ENCODE measurements at regions not wholly inside any gene's neighbourhood (a gene's known extent, or its start where the extent isn't known, plus 50 kb on each side); places are given as distances from the start of the nearest gene placed in this dataset.

GRCh38 chr18:24840051-24840450 lies 379.6 kb downstream of the HRH4 start:
- no peak for DNase-seq

- DNase-seq, result no peak
Observed at GRCh38 chr18:24840640-24841039, 380.2 kb downstream of the HRH4 start.

DNA sequence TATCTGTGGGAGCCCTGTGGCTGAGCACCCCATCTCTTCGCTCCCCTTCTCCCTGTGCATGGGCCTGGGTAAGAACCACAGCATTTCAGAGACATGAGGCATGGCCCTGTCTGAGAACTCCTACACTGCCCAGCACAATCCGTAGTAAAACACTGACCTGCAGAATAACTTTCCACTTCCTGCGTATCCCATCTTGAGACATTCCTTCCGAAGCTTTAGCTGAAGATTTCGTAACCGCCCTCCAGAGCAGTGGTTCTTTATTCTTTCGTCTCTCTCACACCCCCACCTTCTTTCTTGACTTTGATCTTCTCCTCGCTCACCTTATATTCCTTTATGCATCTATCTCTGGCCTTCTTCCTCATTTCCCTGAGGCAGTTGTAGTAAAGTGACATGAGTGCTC lies 381.1 kb downstream of the HRH4 start:
- no peak for DNase-seq

DNA sequence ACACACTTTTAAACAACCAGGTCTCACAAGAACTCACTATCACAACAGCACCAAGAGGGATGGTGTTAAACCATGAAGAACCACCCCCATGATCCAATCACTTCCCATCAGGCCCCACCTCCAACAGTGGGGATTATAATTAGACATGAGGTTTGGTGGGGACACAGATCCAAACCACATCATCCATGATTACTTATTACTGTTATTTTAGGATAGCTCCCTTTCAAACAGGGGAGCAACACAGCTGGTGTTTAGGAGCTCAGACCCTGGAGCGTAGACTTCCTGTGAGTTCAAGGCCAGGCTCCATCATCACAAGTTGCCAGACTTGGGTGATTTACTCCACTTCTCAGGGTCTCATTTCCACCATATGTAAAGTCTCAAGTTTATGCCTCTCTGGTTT lies 382.7 kb downstream of the HRH4 start:
- no peak for DNase-seq

GRCh38 chr18:24846138-24846537 lies 385.7 kb downstream of the HRH4 start:
- no peak for DNase-seq

- DNase-seq, result no peak
Observed at GRCh38 chr18:24850532-24850931, 390.1 kb downstream of the HRH4 start.

DNA sequence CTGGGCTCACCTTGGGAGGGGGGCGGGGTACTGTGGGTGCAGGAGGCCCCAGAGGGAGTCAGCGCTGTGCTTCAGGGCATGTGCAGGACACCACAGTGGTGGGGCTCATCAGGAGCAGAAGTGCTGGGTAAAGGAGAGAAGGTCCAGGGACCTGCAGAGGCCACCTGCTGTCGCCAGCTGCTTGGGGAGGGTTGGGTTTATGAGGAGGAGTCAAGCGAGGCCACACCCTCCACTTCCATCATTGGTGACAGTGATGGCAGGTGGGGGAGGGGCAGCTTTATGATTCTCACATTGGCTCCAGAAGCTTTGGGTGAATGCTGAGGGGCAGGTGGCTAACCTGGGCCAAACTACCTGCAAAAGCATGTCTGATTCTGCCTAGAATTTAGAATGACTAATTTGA lies 392.6 kb downstream of the HRH4 start:
- no peak for DNase-seq

DNA sequence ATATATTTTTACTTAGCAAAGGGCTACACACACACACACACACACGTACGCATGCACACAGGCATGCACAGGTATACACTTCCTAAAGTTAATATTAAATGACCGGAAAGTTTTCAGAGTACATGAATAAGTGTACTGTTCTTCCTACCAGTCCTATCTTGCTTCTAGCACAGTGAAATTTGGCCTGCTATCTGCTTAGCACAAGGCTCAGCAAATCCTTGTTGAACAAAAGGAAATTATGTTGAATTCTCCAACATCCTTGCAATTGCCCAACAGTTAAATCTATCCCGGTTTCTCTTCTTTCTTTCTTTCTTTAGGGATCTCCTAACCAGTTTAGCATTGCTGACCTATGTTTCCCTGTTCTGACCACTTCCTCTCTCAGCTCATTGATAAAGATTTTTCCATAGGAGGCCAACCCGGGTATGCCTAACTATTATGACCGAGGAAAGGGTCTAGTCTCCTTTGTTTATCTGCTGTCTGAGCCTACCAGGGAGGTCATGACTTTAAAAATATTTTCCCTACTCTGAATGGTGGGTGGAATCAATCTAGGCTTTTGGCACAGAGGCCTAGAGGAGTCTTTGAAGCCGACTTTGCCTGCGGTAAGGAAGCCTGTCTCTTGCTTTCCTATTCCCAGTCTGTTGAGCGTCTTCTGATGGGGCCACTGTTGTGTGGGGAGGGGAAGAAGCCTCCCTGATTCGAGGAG lies 400.7 kb downstream of the HRH4 start:
- no peak for DNase-seq

DNA sequence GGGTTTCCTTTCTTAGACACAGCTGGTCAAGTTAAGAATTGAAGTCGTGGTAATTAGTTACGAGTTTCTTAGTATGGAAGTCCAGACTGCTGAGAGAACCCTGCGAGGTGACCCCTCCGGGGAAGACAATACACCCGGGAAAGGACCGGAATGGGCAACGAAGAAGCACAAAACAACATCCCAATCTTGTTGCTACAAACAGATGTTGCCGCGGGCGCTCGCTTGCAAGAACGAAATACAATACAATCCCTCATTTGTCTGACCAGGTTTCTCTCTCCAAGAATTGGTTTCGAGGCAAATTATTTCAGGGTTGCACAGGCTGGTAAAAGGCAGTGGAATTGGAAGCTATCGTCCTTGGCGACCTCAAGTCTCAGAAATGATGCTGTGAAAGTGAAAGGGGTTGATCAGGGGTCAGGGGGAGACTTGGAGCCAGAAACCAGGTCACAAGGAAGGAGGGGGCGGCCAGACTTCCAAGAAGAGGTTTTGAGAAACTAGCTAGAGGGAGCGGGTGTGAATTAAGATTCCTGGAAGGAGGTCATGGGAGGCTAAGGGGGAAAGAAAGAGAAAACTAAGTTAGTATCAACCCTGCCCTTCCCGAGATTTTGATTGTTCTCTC lies 401.9 kb downstream of the HRH4 start:
- DNase-seq, result no peak

- DNase-seq, result no peak
Observed at GRCh38 chr18:24868311-24868710, 407.9 kb downstream of the HRH4 start.

DNA sequence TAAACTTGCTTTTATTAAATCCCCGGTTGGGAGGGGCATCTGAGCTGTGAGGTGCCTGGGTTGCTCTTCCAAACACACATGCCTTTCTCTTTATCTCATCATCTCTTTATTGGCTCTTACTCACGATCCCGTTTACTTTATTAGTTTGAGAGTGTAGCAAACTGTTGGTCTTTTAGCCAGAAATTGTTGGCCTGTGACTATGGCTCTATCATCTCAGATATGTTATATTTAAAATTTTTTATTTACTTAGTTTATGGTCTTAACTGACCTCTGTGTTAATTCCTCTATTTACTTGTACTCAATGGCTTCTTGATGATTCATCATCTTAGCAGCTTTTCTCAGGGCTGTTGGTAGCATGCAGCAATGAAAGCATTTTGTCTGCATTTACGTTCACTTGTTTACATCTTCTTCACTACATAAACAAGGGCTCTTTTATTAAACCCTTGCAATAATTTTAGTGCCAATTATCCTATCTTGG lies 408.4 kb downstream of the HRH4 start:
- no peak for DNase-seq

GRCh38 chr18:24869285-24869684 lies 408.8 kb downstream of the HRH4 start:
- DNase-seq, result no peak

DNA sequence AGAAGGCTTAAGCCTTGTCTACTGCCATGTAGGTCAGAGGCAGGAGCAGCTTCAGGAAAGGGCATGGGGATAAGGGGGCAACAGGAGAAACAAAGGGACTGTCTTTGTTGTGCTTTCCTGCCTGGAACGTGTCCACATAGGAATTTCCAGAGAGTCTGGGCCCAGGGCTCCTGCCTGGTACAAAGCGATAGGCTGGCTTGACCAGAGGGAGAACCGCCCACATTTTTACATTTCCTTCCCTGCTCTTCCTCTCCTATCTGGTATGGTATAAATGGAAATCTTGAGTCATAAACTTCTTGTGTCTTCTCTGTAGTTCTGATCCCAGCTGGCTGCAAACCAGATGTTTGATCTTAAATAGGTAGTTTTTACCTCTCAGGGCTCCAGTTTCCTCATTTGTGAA lies 414.8 kb downstream of the HRH4 start:
- DNase-seq, result no peak

DNA sequence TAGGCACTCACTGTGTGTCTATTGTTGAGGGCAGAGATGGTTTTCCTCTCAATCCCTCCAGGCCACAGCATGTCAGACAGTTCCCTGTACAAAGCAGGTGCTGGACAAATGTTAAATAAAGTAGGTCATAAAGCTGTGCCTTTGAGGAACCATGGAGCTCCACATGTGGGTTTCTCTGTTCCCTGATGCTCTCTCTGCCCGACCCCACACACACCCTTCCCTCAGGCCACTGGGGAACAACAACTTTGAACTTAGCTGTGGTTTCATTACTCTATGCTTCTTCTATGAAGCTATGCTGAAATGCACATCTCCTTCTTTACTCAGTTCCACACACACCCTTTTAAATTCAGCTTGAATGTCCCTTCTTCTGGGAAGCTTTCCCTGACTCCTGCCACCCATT lies 415.3 kb downstream of the HRH4 start:
- no peak for DNase-seq

DNA sequence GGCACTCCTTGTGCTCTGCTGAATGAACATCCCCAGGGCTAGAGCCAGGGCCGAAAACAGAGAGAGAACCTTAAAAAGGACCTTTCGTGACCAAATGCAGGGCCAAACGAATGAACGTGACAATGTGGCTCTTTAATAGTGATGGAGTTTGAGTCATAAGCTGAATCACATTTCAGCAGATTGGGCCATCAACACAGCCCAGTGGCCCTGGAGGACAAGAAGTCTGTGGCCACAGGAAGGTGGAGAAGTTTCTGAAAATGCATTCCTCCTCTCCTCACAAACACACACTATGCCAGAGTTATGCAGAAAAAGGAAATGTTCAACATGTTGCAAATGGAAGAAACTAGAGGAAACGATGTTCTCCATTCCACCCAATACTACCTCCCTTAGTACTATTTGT lies 415.8 kb downstream of the HRH4 start:
- DNase-seq, result no peak

DNA sequence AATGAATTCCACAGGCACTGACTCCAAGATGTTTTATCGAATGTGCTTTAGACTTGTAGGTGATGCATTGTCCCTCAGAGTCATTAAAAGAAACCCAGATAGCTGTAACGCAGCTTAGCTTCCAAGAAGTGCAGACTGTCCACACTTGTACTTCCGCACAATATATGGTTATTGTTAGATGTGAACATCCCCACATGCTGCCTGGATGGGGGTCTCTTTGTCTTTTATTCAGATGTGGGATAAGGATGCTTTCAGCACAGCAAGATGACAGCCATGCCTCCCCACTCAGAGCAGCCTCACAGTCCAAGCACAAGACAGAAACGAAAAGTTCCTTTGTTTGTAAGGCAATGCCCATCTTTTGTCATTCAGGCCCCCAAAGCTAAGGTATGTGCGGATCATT lies 416.6 kb downstream of the HRH4 start:
- DNase-seq, result no peak

- no peak for DNase-seq
Observed at GRCh38 chr18:24877546-24877945, 417.1 kb downstream of the HRH4 start.

DNA sequence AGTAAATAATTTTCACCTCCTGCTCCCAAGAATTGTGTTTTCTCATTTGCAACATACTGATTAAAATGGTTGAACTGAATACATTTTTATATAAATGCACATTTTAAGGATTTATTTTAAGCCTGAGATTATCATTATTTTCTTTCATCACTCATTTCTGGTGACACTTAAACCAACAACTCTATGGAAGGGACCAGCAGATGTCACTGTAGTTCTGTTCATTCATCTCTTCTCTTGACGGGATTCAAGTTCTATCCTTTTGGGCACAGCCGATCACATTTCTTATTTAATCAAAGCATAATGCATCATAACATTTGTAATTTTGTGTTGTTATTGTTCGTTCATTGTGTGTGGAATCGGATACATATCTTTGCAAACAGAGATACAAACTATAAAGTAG lies 417.9 kb downstream of the HRH4 start:
- no peak for DNase-seq

- DNase-seq, result no peak
Observed at GRCh38 chr18:24885276-24885675, 424.8 kb downstream of the HRH4 start.

DNA sequence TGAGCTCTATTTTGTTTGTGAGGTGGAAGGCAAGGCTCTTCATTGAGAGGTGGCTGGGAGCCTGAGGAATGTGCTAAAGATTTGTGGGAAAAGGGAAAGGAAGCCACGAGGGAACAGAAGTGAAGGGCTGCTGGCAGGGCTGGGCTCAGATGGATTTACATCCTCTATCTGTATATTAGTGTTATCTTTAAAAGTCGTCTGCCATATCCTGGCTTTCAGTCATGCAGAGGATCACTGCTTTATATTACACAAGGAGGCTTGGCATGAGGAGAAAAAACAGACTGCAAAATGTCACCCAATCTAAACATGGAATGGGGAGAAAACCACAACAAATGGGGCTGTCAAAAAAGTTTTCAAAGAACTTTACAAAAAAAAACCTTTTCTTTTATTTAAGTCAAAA lies 434.4 kb downstream of the HRH4 start:
- no peak for DNase-seq

- no peak for DNase-seq
Observed at GRCh38 chr18:24897461-24897860, 437.0 kb downstream of the HRH4 start.

DNA sequence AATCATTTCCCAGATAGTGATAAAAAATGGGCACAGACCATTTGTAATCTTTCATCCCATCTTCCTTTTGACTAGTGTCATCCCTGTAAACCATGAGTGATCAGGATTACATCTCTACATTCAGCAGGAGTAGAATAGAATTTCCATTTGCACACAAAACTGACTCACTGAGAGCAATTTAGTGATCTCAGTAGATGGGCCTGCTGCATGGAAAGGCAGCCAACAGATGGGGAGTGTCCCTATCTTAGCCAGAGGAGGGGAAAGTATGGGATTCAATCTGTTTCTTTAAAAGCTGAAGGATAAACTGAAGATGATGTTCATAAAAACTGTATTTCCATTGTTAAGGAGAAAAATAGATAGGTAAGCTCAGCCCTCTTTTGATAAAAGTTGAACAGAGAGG lies 441.7 kb downstream of the ZNF521 start:
- DNase-seq, result no peak

DNA sequence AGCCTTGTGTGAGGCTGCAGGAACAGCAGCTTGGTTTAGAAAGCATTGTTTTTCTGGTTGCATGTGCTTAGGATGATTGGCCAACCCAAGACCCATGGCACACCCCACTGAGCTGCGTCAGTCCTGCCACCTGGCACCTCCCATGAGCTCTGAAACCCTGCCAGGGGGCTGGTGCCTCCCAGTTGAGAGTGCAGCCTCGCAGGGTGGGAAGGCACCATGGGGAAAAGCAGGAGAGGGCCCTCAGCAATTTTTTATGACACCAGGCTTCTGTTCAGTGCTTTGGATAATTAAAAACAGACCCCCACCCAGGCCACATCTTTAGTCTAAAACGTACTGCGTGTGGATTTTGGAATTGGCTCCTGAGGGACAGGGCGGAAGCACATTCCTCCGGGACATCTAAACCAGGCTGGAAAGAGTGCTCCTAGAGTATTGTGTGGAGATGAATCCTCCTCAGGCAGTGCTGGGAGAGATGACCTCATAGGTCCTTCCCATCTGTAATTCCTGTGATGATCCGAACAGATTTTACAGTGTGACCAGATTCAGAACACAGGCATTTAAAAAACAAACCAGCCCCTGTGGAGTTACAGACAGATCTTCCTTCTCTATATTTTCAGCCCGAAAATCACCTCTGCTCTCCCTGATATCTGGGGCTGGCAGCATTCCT lies 438.3 kb downstream of the ZNF521 start:
- no peak for DNase-seq

GRCh38 chr18:24914171-24914525 lies 437.8 kb downstream of the ZNF521 start:
- no peak for DNase-seq

DNA sequence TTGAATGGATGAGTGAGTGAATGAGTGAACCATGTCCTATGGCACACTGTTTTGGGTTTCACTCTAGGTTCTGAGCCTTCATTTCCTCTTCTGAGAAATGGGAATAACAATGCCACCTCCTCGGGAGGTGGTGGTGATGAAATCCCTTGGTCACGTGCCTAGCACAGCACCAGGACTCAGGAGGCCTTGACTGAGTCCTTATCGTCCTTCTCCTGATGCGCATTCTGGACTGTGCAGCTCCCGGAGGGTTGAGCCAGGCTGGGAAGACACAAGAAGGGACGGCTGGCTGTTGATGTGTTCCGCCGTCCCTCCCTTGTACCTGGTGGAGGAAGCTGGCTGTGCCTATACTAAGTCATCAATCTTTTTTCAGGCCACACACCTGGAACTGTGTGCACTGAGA lies 437.3 kb downstream of the ZNF521 start:
- DNase-seq, result no peak

Measured in NCI-H1048 (cell line).